GM12878 (cell line): ENCODE measurements at regions not wholly inside any gene's neighbourhood (a gene's known extent, or its start where the extent isn't known, plus 50 kb on each side); places are given as distances from the start of the nearest gene placed in this dataset.

Source experiments
- ATAC-seq: fragments of 200-7000 bp; cut with Tn5 transposase; 3 replicates; pipeline ENCODE4 v1.9.1; 2020; ENCODE audit warnings: mild to moderate bottlenecking, moderate library complexity
- BruUV-seq: library from RNA; stranded (reverse); fragments of 400-500 nt; replicated peaks from 2 replicates; lab custom pipeline; 2021; lab: Mats Ljungman, UMichigan
- CTCF ChIA-PET: fragments of 300-600 bp; sonication (Branson Sonifier 250); formaldehyde crosslinking; extraction: SDS; loops from one replicate; lab custom pipeline; 2021; ENCODE audit warnings: inconsistent platforms; lab: Yijun Ruan, JAX
- POLR2A ChIA-PET: fragments of 350-600 bp; formaldehyde crosslinking; extraction: SDS; loops from one replicate; lab custom pipeline; 2021; ENCODE audit warnings: inconsistent platforms; lab: Charles Lee
- RAD21 ChIA-PET: fragments of 300-600 bp; sonication (Branson Sonifier 250); formaldehyde crosslinking; loops from one replicate; lab custom pipeline; 2023; ENCODE audit warnings: antibody characterized with exemption; ENCODE audit not compliant: unreplicated experiment; lab: Charles Lee
- SMC1A ChIA-PET: fragments of 300-600 bp; sonication (Branson Sonifier 250); formaldehyde crosslinking; loops from one replicate; lab custom pipeline; 2023; ENCODE audit not compliant: unreplicated experiment, uncharacterized antibody; lab: Charles Lee
- DNase-seq: peaks from one replicate; pipeline ENCODE4 v3.0.0-alpha.2; 2011; ENCODE audit warnings: low read depth, low spot score
- FAIRE-seq: peaks from 3 replicates; lab custom pipeline; 2011; peaks lifted over from hg19 to GRCh38; lab: Jason Lieb, UNC
- H2AFZ ChIP-seq: 2 replicates; pipeline ENCODE4 v1.6.0; 2011; ENCODE audit warnings: low read depth, low read length, control low read depth; ENCODE audit not compliant: control insufficient read depth
- H3K27ac ChIP-seq: 2 replicates; pipeline ENCODE4 v1.5.1; 2011; ENCODE audit warnings: control low read depth; ENCODE audit not compliant: control insufficient read depth, insufficient read depth
- H3K27me3 ChIP-seq, 2 experiments: replicated peaks in 1 of 2; 2 replicates each; pipeline versions ENCODE4 v1.6.0 to v1.6.1; 2011; ENCODE audit warnings: low read length in 1 of 2; ENCODE audit not compliant: control insufficient read depth in 2 of 2, insufficient read depth in 2 of 2
- H3K36me3 ChIP-seq, 2 experiments: 2 replicates each; pipeline ENCODE4 v1.5.1; 2011; ENCODE audit warnings: low read length in 1 of 2; ENCODE audit not compliant: control insufficient read depth in 2 of 2, insufficient read depth in 2 of 2
- H3K4me1 ChIP-seq: 2 replicates; pipeline ENCODE4 v1.6.1; 2011; ENCODE audit warnings: mild to moderate bottlenecking, low read length, moderate library complexity, mixed read lengths; ENCODE audit not compliant: control insufficient read depth, insufficient read depth
- H3K4me2 ChIP-seq: 2 replicates; pipeline ENCODE4 v1.6.0; 2011; ENCODE audit warnings: control low read depth; ENCODE audit not compliant: control insufficient read depth, insufficient read depth
- H3K4me3 ChIP-seq: fragments of 200-600 bp; sonication (generic); 2 replicates; pipeline ENCODE4 v1.5.1; 2016
- H3K79me2 ChIP-seq: 2 replicates; pipeline ENCODE4 v1.6.0; 2011; ENCODE audit warnings: low read length; ENCODE audit not compliant: control insufficient read depth, insufficient read depth
- H3K9ac ChIP-seq: 2 replicates; pipeline ENCODE4 v1.8.0; 2011; ENCODE audit warnings: low read length, control low read depth, mixed read lengths; ENCODE audit not compliant: control insufficient read depth, insufficient read depth
- H3K9me3 ChIP-seq: replicated peaks from 3 replicates; pipeline ENCODE4 v1.5.1; 2011; ENCODE audit warnings: mild to moderate bottlenecking, low read length; ENCODE audit not compliant: control insufficient read depth, insufficient read depth
- H4K20me1 ChIP-seq: 2 replicates; pipeline ENCODE4 v1.6.0; 2011; ENCODE audit not compliant: control insufficient read depth, insufficient read depth
- ASH2L ChIP-seq: fragments of 300-600, 200-600 bp; sonication (generic); IDR thresholded peaks from 2 replicates; pipeline ENCODE4 v1.6.1; 2017; ENCODE audit warnings: low read depth, mild to moderate bottlenecking, borderline replicate concordance
- CHD2 ChIP-seq: IDR thresholded peaks from 2 replicates; pipeline ENCODE4 v1.6.1; 2011; ENCODE audit warnings: low read depth, low read length, improper control_type of control experiment, borderline replicate concordance
- EED ChIP-seq: sonication (generic); IDR thresholded peaks from 2 replicates; pipeline ENCODE4 v1.6.1; 2016; ENCODE audit warnings: antibody characterized with exemption, low read depth
- ESRRA ChIP-seq: IDR thresholded peaks from 2 replicates; pipeline ENCODE4 v1.6.1; 2012; ENCODE audit warnings: mild to moderate bottlenecking, low read length, improper control_type of control experiment
- FOXK2 ChIP-seq: fragments of 450-650 bp; IDR thresholded peaks from 2 replicates; pipeline ENCODE4 v1.6.1; 2017; ENCODE audit warnings: mild to moderate bottlenecking, moderate library complexity
- IRF4 ChIP-seq: IDR thresholded peaks from 2 replicates; pipeline ENCODE4 v1.6.1; 2011; ENCODE audit warnings: low read depth, low read length
- KDM1A ChIP-seq: fragments of 200-600 bp; sonication (generic); IDR thresholded peaks from 2 replicates; pipeline ENCODE4 v1.6.1; 2016; ENCODE audit warnings: borderline replicate concordance
- NR2C2 ChIP-seq: IDR thresholded peaks from 2 replicates; pipeline ENCODE4 v1.6.1; 2011; ENCODE audit warnings: borderline replicate concordance, low read depth; ENCODE audit not compliant: control insufficient read depth, insufficient read length
- POU2F2 ChIP-seq: IDR thresholded peaks from 3 replicates; pipeline ENCODE4 v1.6.1; 2011; ENCODE audit warnings: low read depth, mild to moderate bottlenecking, low read length, borderline replicate concordance
- SP1 ChIP-seq: IDR thresholded peaks from one replicate; pipeline ENCODE4 v1.6.1; 2011; ENCODE audit warnings: low read depth, low read length
- SUPT20H ChIP-seq: IDR thresholded peaks from 2 replicates; pipeline ENCODE4 v1.6.1; 2011; ENCODE audit warnings: low read depth, mild to moderate bottlenecking, low read length, moderate library complexity, borderline replicate concordance; ENCODE audit not compliant: control insufficient read depth
- SUZ12 ChIP-seq: fragments of 200-600 bp; sonication (generic); IDR thresholded peaks from one replicate; pipeline ENCODE4 v1.6.1; 2018; ENCODE audit warnings: antibody characterized with exemption, mild to moderate bottlenecking; ENCODE audit not compliant: unreplicated experiment
- TCF12 ChIP-seq: IDR thresholded peaks from 2 replicates; pipeline ENCODE4 v1.6.1; 2011; ENCODE audit warnings: low read depth, mild to moderate bottlenecking, low read length
- USF1 ChIP-seq: IDR thresholded peaks from 2 replicates; pipeline ENCODE4 v1.6.1; 2011; ENCODE audit warnings: borderline replicate concordance, low read depth, mild to moderate bottlenecking, moderate library complexity, mixed read lengths, low read length; ENCODE audit not compliant: insufficient read depth; ENCODE audit errors: extremely low read length
- ZNF207 ChIP-seq: fragments of 450-650 bp; IDR thresholded peaks from 2 replicates; pipeline ENCODE4 v1.6.1; 2014; ENCODE audit warnings: antibody characterized with exemption, mild to moderate bottlenecking, borderline replicate concordance
- ZNF687 ChIP-seq: fragments of 450-650 bp; IDR thresholded peaks from 2 replicates; pipeline ENCODE4 v1.6.1; 2017; ENCODE audit warnings: mild to moderate bottlenecking, moderate library complexity
- WGBS: methylation state at CpG from one replicate; pipeline ENCODE4 v1.1.6; 2016; ENCODE audit warnings: low lambda C conversion rate; ENCODE audit not compliant: insufficient replicate concordance, insufficient coverage; ENCODE audit errors: missing lambda C conversion rate; 5-methylcytosine and 5-hydroxymethylcytosine counted together
- in situ Hi-C: fragments of 300-500 bp; cut with MboI; formaldehyde crosslinking; loops from 9 replicates; pipeline ENCODE4 v1.14.3; 2018; ENCODE audit warnings: mixed read lengths
- intact Hi-C: fragments of 100-400 bp; cut with micrococcal nuclease; formaldehyde crosslinking; loops from one replicate; pipeline ENCODE4 v1.14.2; 2022; ENCODE audit not compliant: unreplicated experiment
- TF ChIP-seq, protein P1 (sequence below): fragments of 450-650 bp; IDR thresholded peaks from 2 replicates; pipeline ENCODE4 v1.6.1; 2017; ENCODE audit warnings: antibody characterized with exemption, mild to moderate bottlenecking, moderate library complexity
- TF ChIP-seq, protein P2 (sequence below): IDR thresholded peaks from 2 replicates; pipeline ENCODE4 v1.6.1; 2011; ENCODE audit warnings: low read depth, low read length, improper control_type of control experiment, borderline replicate concordance

DNA sequence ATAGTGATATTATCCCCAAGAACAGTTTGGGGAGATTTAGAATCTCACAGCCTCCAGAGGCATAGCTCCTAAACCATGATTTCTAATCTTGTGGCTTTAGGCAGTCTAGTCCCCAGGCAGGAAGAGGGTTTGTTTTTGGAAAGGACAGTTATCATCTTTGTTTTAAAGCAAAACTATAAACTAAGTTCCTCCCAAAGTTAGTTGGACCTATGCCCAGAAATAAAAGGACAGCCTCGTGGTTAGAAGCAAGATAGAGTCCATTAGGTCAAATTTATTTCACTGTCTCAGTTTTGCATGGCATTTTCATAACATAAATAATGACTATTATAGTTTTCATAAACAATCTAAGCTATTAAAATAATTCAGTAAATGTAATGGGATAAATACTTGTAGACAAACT, 120.5 kb downstream of the MAGEC2 start:
- ChIA-PET SMC1A (no interaction called here), CTCF (no interaction called here), POLR2A (no interaction called here), RAD21 (no interaction called here)
- H4K20me1 ChIP-seq, result no peaks in the 10 kb centered on the region
- intact Hi-C loops (no loop called here), in situ Hi-C loops (no loop called here)
- no peaks in the 10 kb centered on the region for H3K4me1 ChIP-seq
- no peaks in the 10 kb centered on the region for H3K9me3 ChIP-seq
- no peak for FAIRE-seq
- no peak overlapping the region for H3K4me3 ChIP-seq
- H3K36me3 ChIP-seq, result no peaks in the 10 kb centered on the region
- no peak overlapping the region for H3K4me2 ChIP-seq
- no peak overlapping the region for H2AFZ ChIP-seq
- no TSS peak for BruUV-seq
- no peak for DNase-seq
- no peak overlapping the region for H3K27ac ChIP-seq
- no peak for ATAC-seq
- 6% methylated on average over 1 of the region's 1 CpG for WGBS
- no peak overlapping the region for H3K9ac ChIP-seq
- H3K27me3 ChIP-seq, result no peaks in the 10 kb centered on the region
- H3K79me2 ChIP-seq, result no peaks in the 10 kb centered on the region
- no peak for TF ChIP-seq ZNF207
- no peak for TF ChIP-seq USF1
- no peak for TF ChIP-seq SUPT20H
- no peak for TF ChIP-seq TCF12
- TF ChIP-seq NR2C2, result no peak
- no peak for TF ChIP-seq ASH2L
- no peak for TF ChIP-seq SP1
- TF ChIP-seq POU2F2, result no peak
- no peak for TF ChIP-seq KDM1A
- TF ChIP-seq, protein P1, sequence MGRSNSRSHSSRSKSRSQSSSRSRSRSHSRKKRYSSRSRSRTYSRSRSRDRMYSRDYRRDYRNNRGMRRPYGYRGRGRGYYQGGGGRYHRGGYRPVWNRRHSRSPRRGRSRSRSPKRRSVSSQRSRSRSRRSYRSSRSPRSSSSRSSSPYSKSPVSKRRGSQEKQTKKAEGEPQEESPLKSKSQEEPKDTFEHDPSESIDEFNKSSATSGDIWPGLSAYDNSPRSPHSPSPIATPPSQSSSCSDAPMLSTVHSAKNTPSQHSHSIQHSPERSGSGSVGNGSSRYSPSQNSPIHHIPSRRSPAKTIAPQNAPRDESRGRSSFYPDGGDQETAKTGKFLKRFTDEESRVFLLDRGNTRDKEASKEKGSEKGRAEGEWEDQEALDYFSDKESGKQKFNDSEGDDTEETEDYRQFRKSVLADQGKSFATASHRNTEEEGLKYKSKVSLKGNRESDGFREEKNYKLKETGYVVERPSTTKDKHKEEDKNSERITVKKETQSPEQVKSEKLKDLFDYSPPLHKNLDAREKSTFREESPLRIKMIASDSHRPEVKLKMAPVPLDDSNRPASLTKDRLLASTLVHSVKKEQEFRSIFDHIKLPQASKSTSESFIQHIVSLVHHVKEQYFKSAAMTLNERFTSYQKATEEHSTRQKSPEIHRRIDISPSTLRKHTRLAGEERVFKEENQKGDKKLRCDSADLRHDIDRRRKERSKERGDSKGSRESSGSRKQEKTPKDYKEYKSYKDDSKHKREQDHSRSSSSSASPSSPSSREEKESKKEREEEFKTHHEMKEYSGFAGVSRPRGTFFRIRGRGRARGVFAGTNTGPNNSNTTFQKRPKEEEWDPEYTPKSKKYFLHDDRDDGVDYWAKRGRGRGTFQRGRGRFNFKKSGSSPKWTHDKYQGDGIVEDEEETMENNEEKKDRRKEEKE, result no peak
- no peak for TF ChIP-seq EED
- TF ChIP-seq IRF4, result no peak
- TF ChIP-seq ESRRA, result no peak
- no peak for TF ChIP-seq FOXK2
- TF ChIP-seq SUZ12, result no peak
- TF ChIP-seq ZNF687, result no peak
- TF ChIP-seq CHD2, result no peak
- TF ChIP-seq, protein P2, sequence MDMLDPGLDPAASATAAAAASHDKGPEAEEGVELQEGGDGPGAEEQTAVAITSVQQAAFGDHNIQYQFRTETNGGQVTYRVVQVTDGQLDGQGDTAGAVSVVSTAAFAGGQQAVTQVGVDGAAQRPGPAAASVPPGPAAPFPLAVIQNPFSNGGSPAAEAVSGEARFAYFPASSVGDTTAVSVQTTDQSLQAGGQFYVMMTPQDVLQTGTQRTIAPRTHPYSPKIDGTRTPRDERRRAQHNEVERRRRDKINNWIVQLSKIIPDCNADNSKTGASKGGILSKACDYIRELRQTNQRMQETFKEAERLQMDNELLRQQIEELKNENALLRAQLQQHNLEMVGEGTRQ, result no peak
